Hematopoietic multipotent progenitor cell treated with erythropoietin and hydrocortisone succinate and interleukin-3 and kit ligand, for 15 days (in vitro differentiated cells): ENCODE measurements at regions not wholly inside any gene's neighbourhood (a gene's known extent, or its start where the extent isn't known, plus 50 kb on each side); places are given as distances from the start of the nearest gene placed in this dataset.

Experiments
- DNase-seq: peaks from one replicate; pipeline ENCODE4 v3.0.0-alpha.2; 2015; ENCODE audit warnings: low spot score

GRCh38 chr14:49016381-49016780 lies 569.8 kb downstream of the RPS29 start:
- DNase-seq: no peak

- no peak for DNase-seq
Observed at GRCh38 chr14:49014476-49014875, 571.7 kb downstream of the RPS29 start.

DNA sequence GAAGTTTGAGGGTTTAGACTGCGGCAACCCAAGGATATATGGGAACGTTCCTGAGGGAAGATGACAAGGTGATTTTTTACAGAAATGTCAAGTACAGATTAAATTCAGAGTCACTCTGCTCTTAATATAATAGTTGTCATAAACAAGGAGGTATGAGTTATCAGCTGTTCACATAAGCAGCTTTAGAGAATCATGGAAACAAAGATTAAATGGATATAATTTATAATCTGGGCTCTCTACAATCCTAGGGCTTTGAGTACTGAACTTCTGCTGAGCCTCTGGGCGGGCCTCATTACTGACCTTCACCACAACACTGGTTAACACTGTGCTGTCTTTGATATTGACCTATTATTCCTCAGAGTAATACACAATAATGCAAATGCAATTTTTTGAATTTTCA lies 577.8 kb downstream of the RPS29 start:
- no peak for DNase-seq

DNA sequence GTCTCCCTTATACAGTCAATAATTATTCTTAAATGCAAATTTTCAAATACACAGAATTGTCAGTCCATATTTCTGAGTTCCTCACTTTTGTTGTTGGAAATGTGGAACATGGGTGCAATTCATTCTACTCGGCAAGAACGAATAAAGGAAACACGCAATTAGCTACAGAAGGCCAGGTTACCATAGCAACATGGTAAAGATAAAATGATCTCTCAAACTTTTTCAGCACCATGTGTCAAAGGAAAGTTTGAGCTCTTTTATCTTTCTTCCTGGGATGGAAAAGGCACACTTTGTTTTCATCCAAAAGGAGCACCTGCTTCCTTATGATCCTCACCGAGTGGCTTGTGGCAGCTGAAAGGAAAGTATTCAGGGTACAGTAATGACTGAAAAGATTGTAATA lies 595.0 kb downstream of the RPS29 start:
- DNase-seq: no peak

DNA sequence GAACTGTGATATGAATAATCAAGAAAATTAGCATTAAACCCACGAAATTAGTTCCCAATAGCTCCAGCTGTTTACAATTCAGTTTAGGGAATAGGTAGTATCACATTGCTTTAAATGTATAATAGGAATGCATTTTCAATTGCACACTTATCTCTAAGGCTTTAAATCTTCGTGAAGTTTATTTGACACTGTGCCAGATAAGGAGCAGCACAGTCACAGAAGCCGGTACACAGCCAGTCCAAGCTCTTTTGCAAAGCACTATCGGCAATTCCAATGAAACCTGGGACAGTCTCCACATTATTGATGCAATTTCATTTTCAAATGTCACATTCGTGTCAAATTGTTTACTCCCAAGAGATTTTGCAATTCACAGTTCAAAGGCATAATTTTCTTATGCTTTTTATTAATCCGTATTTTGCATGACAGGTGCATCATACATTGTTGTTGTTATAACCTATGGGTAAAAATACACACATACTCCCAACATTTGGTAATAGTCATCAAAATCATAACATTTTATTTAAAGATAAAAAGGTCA lies 602.8 kb downstream of the RPS29 start:
- no peak for DNase-seq

- no peak for DNase-seq
Observed at GRCh38 chr14:48974994-48975393, 611.2 kb downstream of the RPS29 start.

DNA sequence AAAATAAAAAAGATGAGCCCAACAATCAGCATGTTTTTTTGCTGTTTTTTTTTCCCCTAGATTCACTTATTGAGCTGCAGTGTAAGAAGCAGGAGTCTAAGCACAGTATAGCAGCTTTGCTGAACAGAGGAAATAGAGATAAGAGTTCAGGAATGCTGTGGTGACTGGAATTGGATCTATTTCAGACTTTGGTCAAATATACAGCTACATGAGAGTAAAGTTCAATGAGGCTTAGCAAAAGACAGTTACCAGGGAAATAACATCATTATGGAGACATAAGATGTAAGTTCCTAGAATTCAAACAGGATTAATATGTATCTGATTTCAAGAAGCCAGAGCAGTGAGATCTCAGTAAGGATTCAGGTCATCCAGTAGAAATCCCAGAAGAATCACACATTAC lies 613.0 kb downstream of the RPS29 start:
- DNase-seq: no peak

DNA sequence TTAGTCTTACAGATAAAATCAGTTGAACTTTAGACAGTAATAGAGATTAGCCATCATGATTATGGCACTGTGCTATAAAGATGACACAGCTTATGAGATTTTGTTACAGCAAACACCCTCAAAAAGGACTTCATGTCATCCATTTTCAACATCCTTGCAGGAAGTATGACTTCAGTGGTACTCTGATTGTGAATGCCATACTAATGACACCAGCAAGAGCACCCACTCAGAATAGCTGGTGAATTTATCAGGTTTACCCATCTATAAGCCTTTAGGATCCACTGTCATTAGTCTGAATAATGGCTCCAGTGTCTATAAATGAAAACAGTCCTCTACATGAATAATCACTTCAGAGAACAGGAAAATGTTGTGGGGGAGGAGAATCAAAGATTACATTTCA lies 615.2 kb downstream of the RPS29 start:
- no peak for DNase-seq

- DNase-seq: no peak
Observed at GRCh38 chr14:48967419-48967818, 618.8 kb downstream of the RPS29 start.

GRCh38 chr14:48963231-48963790 lies 622.9 kb downstream of the RPS29 start:
- DNase-seq: no peak

DNA sequence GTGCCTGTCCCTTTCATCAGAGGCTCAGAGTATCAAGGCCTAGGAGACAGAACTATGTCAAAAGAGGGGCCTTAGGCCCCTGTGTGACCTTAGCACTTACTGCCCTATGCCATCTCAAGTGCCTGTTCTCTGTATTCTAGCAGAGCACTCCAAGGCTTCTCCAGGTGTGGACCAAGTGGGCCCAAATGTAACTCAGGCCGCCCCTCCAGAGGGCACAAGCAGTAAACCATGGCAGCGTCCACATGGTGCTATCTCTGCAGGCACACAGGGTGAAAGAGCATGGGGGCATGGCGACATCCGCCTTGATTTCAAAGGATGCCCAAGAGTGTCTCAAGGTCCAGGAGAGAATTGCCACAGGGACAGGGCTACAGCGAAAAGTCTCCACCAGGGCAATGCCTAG lies 628.7 kb downstream of the RPS29 start:
- no peak for DNase-seq

DNA sequence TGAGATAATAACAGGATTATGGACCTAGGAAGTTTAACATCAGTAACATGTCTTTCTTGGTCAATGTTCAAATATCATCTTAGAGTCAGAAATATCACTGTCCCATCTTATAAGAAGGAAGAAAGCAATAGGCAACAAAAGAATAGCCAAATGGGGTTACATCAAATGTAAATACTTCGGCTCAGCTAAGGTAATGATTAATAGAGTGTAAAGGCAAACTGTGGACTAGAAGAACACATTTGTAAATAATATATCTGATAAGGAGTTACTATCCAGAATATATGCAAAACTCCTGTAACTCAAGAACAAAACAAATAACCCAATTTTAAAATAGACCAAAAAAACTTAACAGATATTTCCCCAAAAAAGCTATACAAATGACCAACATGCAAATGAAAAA lies 630.3 kb downstream of the RPS29 start:
- DNase-seq: no peak

DNA sequence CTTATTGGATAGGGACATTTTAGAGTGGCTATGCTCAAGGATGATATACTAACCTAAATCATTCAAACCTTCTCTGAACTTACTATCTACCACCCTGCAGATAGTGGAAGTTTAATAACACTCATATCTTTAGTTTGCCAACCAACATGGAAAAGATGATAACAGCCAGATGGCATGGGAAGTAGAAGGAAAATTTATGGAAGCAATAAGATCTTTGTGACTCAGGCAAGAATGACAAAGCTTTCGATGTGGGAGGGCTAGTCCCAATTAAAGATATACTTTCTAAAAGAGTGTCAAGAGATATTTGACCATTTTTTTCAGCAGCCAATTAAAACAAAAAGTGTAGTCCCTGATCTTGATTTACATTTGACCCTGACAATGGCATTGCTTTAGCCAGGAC lies 631.7 kb downstream of the RPS29 start:
- no peak for DNase-seq

GRCh38 chr14:48944809-48945208 lies 641.4 kb downstream of the RPS29 start:
- no peak for DNase-seq

- no peak for DNase-seq
Observed at GRCh38 chr14:48943913-48944312, 642.3 kb downstream of the RPS29 start.

DNA sequence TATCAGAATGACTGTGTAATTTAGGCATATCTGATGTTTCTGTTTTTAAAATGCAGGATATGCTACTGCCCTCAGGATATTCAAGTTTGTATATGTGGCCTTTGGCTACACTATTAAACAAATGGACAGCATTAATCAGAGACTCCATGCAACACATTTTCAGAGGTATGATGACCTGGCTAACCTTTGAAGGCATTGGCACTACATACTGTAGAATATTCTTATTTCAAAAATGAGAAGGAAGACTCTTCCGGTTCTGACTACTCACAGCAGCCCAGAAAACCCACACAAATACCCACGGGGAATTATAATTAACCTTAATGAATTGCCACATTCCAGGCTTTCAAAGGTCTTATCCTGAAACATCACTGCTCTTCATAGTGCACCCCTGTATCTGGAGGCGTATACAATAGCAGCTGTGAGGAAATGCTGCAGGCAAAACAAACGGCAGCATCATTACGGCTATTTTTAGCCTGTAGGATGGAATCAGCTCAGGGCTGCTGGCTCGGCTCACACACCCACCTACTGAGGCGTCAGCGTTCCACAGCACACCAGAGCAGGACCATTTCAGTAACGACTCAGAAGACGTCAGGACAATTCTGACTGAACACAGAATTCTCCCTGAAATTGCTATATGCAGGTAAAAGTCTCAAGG lies 648.5 kb downstream of the RPS29 start:
- no peak for DNase-seq

GRCh38 chr14:48936849-48937248 lies 649.3 kb downstream of the RPS29 start:
- no peak for DNase-seq

- no peak for DNase-seq
Observed at GRCh38 chr14:48936362-48936761, 649.8 kb downstream of the RPS29 start.

- DNase-seq: no peak
Observed at GRCh38 chr14:48925184-48925583, 661.0 kb downstream of the RPS29 start.

- no peak for DNase-seq
Observed at GRCh38 chr14:48914921-48915320, 671.3 kb downstream of the RPS29 start.

DNA sequence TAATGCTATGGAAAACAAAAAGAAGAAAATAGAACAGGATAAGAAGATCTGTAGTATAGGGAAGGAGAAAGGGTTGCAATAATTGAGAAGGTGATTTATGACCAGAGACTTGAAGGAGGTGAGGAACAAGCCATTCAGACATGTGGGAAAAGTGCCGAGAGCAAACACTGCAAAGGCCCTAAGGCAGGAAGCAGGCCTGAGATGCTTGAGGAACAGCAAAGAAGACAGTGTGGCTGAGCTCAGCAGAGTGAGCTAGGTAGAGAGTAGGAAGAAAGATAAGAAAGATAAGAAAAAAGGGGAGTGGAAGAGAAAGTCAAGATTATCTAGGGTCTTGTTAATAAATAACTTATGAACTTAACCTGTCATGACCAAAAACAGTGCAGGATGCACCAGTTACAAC lies 671.8 kb downstream of the RPS29 start:
- no peak for DNase-seq

DNA sequence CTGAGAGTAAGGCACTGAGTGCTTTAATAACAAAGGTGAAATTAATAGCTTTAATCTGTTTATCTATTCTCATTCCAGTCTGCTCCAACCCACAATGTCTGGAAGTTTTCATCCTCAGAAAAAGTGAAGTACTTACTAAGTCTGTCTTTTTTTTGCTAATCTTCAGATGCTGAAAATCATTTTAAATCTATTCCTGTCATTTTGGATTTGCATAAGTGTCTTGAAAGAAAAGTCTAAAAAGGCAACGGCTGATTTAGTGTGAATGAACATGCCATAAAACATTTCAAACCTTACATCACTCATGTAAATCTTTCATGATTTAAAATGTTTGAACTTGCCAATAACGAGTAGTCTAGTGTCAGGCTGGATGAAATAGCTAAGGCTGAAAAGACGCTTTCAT lies 685.6 kb downstream of the RPS29 start:
- DNase-seq: no peak

GRCh38 chr14:48890333-48890732 lies 695.8 kb downstream of the RPS29 start:
- DNase-seq: no peak

DNA sequence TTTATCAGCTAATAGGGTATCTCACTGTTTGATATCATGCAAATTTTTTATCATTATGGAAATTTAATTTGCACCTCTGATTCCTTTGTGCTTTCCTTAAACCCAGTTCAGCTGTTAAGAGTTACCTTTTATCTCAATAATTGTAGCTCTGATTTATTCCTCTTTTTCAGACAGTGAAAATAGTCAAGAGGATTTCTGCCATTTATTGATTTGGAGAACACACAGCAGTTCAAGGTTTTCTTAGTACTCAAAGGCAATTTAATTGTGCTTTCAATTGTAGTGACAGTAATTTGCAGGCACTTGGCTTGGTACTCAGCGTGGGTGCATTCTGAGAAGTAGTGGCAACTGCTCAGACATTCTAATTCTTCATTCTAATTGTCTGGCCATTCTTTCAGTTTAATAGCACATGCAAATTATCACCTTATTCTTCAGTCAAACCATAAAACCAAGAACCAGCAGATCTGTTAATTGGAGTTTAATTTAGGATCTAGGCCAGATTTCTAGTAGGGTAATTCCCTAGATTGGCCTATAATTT lies 709.3 kb downstream of the RPS29 start:
- DNase-seq: no peak
